H1 (cell line): ENCODE measurements at regions not wholly inside any gene's neighbourhood (a gene's known extent, or its start where the extent isn't known, plus 50 kb on each side); places are given as distances from the start of the nearest gene placed in this dataset.

ENCODE experiments used
- BACH1 ChIP-seq: IDR thresholded peaks from 2 replicates; pipeline ENCODE4 v1.6.1; 2012; ENCODE audit warnings: low read length, improper control_type of control experiment
- CEBPB ChIP-seq: IDR thresholded peaks from 2 replicates; pipeline ENCODE4 v1.6.1; 2012; ENCODE audit warnings: low read depth, low read length
- RNF2 ChIP-seq: fragments of 200-900, 300-1000 bp; sonication (generic); IDR thresholded peaks from 2 replicates; pipeline ENCODE4 v1.7.1; 2016; ENCODE audit warnings: borderline replicate concordance, low read depth, mild to moderate bottlenecking, antibody characterized with exemption, low read length; ENCODE audit not compliant: poor library complexity, severe bottlenecking; ENCODE audit errors: missing control alignments

GRCh38 chr18:73812423-73812822 is 335.2 kb downstream of the FBXO15 start:
- TF ChIP-seq CEBPB (no peak), RNF2 (no peak), BACH1 (no peak)
